GM18870 (cell line): ENCODE measurements at regions not wholly inside any gene's neighbourhood (a gene's known extent, or its start where the extent isn't known, plus 50 kb on each side); places are given as distances from the start of the nearest gene placed in this dataset.

Experiments used
- ATAC-seq: cut with Tn5 transposase; IDR thresholded peaks from one replicate; pipeline ENCODE4 v1.9.1; 2021; ENCODE audit warnings: moderate library complexity; ENCODE audit not compliant: unreplicated experiment

DNA sequence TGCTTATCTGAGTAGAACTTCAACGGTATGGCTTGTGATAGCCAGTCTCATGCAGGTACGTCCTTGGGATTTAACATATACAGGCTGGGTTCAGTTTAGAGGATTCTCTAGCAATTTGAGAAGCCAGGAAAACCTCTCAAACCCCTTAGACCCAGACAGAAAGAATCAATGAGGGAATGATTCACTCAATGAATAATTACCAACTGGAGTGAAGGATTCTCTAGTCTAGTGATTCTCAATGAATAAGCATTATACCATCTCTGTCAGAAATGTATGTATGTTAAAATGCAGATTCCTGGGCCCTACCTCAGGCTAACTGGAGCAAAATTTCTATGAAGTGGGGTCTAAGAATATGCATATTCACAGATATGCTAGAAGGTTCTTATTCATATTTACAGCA, 54.5 kb upstream of the APP start:
- no peak for ATAC-seq

DNA sequence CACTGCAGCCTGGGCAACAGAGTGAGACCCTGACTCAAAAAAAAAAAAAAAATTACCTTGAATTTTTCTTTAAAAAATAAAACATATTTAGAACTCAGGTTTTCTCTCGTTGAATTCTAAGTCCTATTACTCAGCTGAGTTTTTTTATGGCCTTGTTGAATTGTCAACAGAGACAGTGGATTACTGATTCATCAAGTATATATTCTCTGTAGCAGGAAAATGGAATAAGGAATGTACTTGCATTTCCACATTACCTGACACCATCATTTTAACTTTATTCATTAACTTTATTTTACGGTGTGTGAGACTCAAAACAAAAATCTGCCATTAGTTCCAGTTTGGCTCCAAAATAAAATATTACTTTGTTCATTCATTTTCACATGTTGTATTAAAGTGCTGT, 53.8 kb upstream of the APP start:
- ATAC-seq, result no peak
